Keratinocyte (primary cell): ENCODE measurements at regions not wholly inside any gene's neighbourhood (a gene's known extent, or its start where the extent isn't known, plus 50 kb on each side); places are given as distances from the start of the nearest gene placed in this dataset.

Source experiments
- DNase-seq: peaks from one replicate; pipeline ENCODE4 v3.0.0-alpha.2; 2011; ENCODE audit warnings: low read depth, missing footprints, low spot score
- FAIRE-seq: peaks from 2 replicates; lab custom pipeline; 2011; peaks lifted over from hg19 to GRCh38; lab: Jason Lieb, UNC
- H2AFZ ChIP-seq: 2 replicates; pipeline ENCODE4 v1.6.0; 2012; ENCODE audit warnings: low read length, control low read depth, inconsistent platforms; ENCODE audit not compliant: control insufficient read depth
- H3K27ac ChIP-seq: 2 replicates; pipeline ENCODE4 v1.5.1; 2011; ENCODE audit warnings: low read length; ENCODE audit not compliant: control insufficient read depth, insufficient read depth
- H3K27me3 ChIP-seq: 3 replicates; pipeline ENCODE4 v1.6.0; 2011; ENCODE audit warnings: low read length; ENCODE audit not compliant: control insufficient read depth, insufficient read depth; ENCODE audit errors: extremely low read depth
- H3K36me3 ChIP-seq, 2 experiments: 2 replicates in 1 of 2; 3 replicates in 1 of 2; pipeline ENCODE4 v1.5.1; 2011; ENCODE audit warnings: low read length in 2 of 2, mild to moderate bottlenecking in 1 of 2; ENCODE audit not compliant: control insufficient read depth in 2 of 2, insufficient read depth in 2 of 2; ENCODE audit errors: extremely low read depth in 1 of 2
- H3K4me1 ChIP-seq: 3 replicates; pipeline ENCODE4 v1.5.1; 2011; ENCODE audit warnings: low read length; ENCODE audit not compliant: control insufficient read depth, insufficient read depth; ENCODE audit errors: extremely low read depth
- H3K4me2 ChIP-seq: 3 replicates; pipeline ENCODE4 v1.6.0; 2011; ENCODE audit warnings: low read depth, low read length; ENCODE audit not compliant: control insufficient read depth, insufficient read depth; ENCODE audit errors: extremely low read depth
- H3K4me3 ChIP-seq, 3 experiments: fragments of 200-600 bp in 1 of 3; sonication (generic) in 1 of 3; 2 replicates in 2 of 3; 3 replicates in 1 of 3; pipeline ENCODE4 v1.5.1; 2011 to 2016; ENCODE audit warnings: low read length in 3 of 3, mild to moderate bottlenecking in 3 of 3, control low read depth in 2 of 3, inconsistent platforms in 1 of 3, low read depth in 1 of 3, mixed read lengths in 1 of 3, mixed run types in 1 of 3, moderate library complexity in 1 of 3; ENCODE audit not compliant: control insufficient read depth in 2 of 3, insufficient read depth in 2 of 3; ENCODE audit errors: extremely low read depth in 1 of 3
- H3K79me2 ChIP-seq: 2 replicates; pipeline ENCODE4 v1.6.0; 2012; ENCODE audit warnings: low read length; ENCODE audit not compliant: control insufficient read depth, insufficient read depth
- H3K9ac ChIP-seq: 3 replicates; pipeline ENCODE4 v1.6.0; 2011; ENCODE audit warnings: low read length; ENCODE audit not compliant: control insufficient read depth, insufficient read depth; ENCODE audit errors: extremely low read depth
- H3K9me1 ChIP-seq: 3 replicates; pipeline ENCODE4 v1.6.0; 2011; ENCODE audit warnings: low read length; ENCODE audit not compliant: control insufficient read depth, insufficient read depth; ENCODE audit errors: extremely low read depth
- H3K9me3 ChIP-seq: 2 replicates; pipeline ENCODE4 v1.5.1; 2012; ENCODE audit warnings: low read depth, low read length; ENCODE audit not compliant: control insufficient read depth
- H4K20me1 ChIP-seq: 3 replicates; pipeline ENCODE4 v1.6.0; 2011; ENCODE audit warnings: low read length; ENCODE audit not compliant: control insufficient read depth, insufficient read depth; ENCODE audit errors: extremely low read depth
- EZH2 ChIP-seq: IDR thresholded peaks from one replicate; pipeline ENCODE4 v1.6.1; 2012; ENCODE audit warnings: inconsistent platforms, mild to moderate bottlenecking, low read length, moderate library complexity
- dilution Hi-C: fragments of 300-500 bp; cut with MboI; formaldehyde crosslinking; loops from one replicate; pipeline ENCODE4 v1.7.0; 2020; ENCODE audit warnings: low sequenced_read_pairs; ENCODE audit not compliant: extremely low pct_ligation_motif_present
- TF ChIP-seq, protein P1 (sequence below), 3 experiments: IDR thresholded peaks in 1 of 3; conservative IDR thresholded peaks in 1 of 3; optimal IDR thresholded peaks in 1 of 3; 2 replicates in 2 of 3; 3 replicates in 1 of 3; pipeline versions ENCODE3 to v1.5.1; 2011; ENCODE audit warnings: low read length in 3 of 3, mild to moderate bottlenecking in 3 of 3, moderate library complexity in 2 of 3, control low read depth in 1 of 3, inconsistent platforms in 1 of 3; ENCODE audit not compliant: insufficient read depth in 2 of 3; ENCODE audit errors: extremely low read depth in 1 of 3

DNA sequence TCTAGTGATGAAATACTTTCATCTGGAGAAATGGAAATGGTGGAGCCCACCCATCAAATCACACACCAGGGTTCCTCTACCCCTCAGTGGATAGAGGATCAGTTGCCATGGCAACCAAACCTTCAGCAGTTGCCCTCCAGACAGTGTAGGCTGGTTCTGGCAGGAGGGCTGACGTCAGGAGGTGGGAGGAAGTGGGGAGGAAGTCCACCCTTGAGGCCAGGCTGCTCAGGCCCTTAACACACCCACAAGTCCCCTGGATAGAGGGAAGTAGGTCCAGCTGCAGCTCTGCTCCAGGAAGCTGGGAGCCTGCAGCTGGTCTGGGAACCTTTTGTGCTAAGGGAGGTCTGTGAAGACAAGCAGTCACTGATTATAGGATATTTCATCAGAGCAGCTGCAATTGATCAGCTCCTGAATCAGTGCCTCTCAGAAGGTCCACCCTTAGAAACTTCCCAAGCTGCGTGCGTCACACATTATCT, 186.6 kb downstream of the MTX2 start:
- Histone ChIP-seq H3K4me3 (no peak overlapping the region), H4K20me1 (no peaks in the 10 kb centered on the region), H3K9me3 (no peaks in the 10 kb centered on the region), H3K27ac (no peak overlapping the region), H3K9ac (no peak overlapping the region), H3K79me2 (no peaks in the 10 kb centered on the region), H3K4me2 (no peak overlapping the region), H3K27me3 (no peaks in the 10 kb centered on the region), H3K4me1 (peaks cover 3% of the 10 kb centered on the region), H2AFZ (no peak overlapping the region), H3K9me1 (no peaks in the 10 kb centered on the region), H3K36me3 (no peaks in the 10 kb centered on the region)
- FAIRE-seq = no peak
- dilution Hi-C loops = no loop called here
- no peak for DNase-seq
- TF ChIP-seq, protein P1, sequence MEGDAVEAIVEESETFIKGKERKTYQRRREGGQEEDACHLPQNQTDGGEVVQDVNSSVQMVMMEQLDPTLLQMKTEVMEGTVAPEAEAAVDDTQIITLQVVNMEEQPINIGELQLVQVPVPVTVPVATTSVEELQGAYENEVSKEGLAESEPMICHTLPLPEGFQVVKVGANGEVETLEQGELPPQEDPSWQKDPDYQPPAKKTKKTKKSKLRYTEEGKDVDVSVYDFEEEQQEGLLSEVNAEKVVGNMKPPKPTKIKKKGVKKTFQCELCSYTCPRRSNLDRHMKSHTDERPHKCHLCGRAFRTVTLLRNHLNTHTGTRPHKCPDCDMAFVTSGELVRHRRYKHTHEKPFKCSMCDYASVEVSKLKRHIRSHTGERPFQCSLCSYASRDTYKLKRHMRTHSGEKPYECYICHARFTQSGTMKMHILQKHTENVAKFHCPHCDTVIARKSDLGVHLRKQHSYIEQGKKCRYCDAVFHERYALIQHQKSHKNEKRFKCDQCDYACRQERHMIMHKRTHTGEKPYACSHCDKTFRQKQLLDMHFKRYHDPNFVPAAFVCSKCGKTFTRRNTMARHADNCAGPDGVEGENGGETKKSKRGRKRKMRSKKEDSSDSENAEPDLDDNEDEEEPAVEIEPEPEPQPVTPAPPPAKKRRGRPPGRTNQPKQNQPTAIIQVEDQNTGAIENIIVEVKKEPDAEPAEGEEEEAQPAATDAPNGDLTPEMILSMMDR (optimal IDR thresholded peaks at IDR 0.05 in 1 of 3, IDR thresholded peaks at IDR 0.05 in 1 of 3, conservative IDR thresholded peaks at IDR 0.05 in 1 of 3; ENCODE audit: extremely low read depth in 1 of 3, insufficient read depth in 2 of 3, low read length in 3 of 3) = no peak
- no peak for TF ChIP-seq EZH2

DNA sequence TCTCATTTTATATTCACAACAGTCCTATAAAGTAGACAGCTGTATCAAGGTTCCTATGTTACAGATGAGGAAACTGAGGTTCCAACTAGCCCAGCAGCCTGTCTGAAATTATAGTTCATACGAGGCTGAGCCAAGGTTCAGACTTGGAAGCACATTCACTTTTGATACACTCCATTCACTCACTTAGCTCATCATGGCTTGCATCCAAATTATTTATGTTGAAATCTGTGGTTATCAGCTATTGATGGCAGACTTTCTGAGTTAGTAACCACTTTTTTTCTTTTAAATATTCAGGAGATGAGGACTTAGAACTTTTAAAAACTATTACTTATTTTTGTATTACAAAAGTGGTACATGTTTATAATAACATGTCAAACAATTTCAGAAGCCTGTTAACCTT, 188.2 kb downstream of the MTX2 start:
- dilution Hi-C loops = no loop called here
- H4K20me1 ChIP-seq = no peaks in the 10 kb centered on the region
- FAIRE-seq (no peak), DNase-seq (no peak)
- H3K9ac ChIP-seq = no peak overlapping the region
- H3K9me1 ChIP-seq = no peaks in the 10 kb centered on the region
- H3K4me2 ChIP-seq = no peak overlapping the region
- no peak overlapping the region for H3K4me3 ChIP-seq
- TF ChIP-seq, protein P1 (optimal IDR thresholded peaks at IDR 0.05 in 1 of 3, IDR thresholded peaks at IDR 0.05 in 1 of 3, conservative IDR thresholded peaks at IDR 0.05 in 1 of 3; ENCODE audit: extremely low read depth in 1 of 3, insufficient read depth in 2 of 3, low read length in 3 of 3) = no peak
- TF ChIP-seq EZH2 = no peak
- H3K79me2 ChIP-seq = no peaks in the 10 kb centered on the region
- H3K9me3 ChIP-seq = no peaks in the 10 kb centered on the region
- peaks cover 8% of the 10 kb centered on the region for H3K4me1 ChIP-seq
- no peak overlapping the region for H3K27ac ChIP-seq
- H2AFZ ChIP-seq = no peak overlapping the region
- no peaks in the 10 kb centered on the region for H3K27me3 ChIP-seq
- no peaks in the 10 kb centered on the region for H3K36me3 ChIP-seq
